ENCODE measurements at regions not wholly inside any gene's neighbourhood (a gene's known extent, or its start where the extent isn't known, plus 50 kb on each side); places are given as distances from the start of the nearest gene placed in this dataset.

DNA sequence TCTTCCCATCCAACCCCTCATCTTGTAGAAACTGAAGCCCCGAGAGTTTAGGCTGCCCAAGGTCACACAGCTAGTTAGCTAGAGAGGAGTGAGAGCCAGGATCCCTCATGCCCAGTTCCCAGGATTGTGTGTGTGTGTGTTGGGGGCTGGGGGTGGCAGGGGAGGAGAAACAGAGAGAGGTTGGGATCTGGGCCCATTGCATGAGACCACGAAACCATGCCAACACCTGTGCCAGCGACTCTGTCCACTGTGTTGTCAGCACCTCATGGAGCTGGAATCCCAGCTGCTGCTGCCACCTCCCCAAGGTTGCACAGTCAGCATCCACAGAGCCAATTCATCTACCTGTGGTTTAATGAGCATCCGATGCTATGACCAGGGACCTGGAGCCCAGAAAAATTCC is 115.4 kb upstream of the ZC3H12A start:
- Histone ChIP-seq H3K9me3 (no peaks in the 10 kb centered on the region), H3K36me3 (replicated peaks in 1 of 2; ENCODE audit: control insufficient read depth in 1 of 2, insufficient read depth in 2 of 2, low read length in 1 of 2) (no peaks in the 10 kb centered on the region), H2AFZ (ENCODE audit: low read depth) (no peak overlapping the region), H3K4me3 (ENCODE audit: low read depth in 2 of 2, low read length in 1 of 2) (no peak overlapping the region), H3K27me3 (ENCODE audit: insufficient read depth) (no peaks in the 10 kb centered on the region), H3K79me2 (ENCODE audit: insufficient read depth) (no peaks in the 10 kb centered on the region), H3K9me2 (no peaks in the 10 kb centered on the region), H3F3A (replicated peaks; ENCODE audit: insufficient read depth) (no peaks in the 10 kb centered on the region), H3K4me2 (no peak overlapping the region), H4K20me1 (ENCODE audit: insufficient read depth) (no peaks in the 10 kb centered on the region), H3K9ac (no peak overlapping the region), H3K4me1 (ENCODE audit: control insufficient read depth in 1 of 2, insufficient read depth in 2 of 2, low read depth in 1 of 2, low read length in 1 of 2) (peaks cover 0 to 12% of the 10 kb centered on the region in 2 experiments; a peak in 2 of 4 replicates), H3K27ac (ENCODE audit: low read depth in 2 of 2, low read length in 1 of 2) (no peak overlapping the region)
- no peak for TF ChIP-seq GABPA (IDR thresholded peaks at IDR 0.05; ENCODE audit: low read depth)
- no peak for TF ChIP-seq RCOR1 (IDR thresholded peaks at IDR 0.05; ENCODE audit: low read length)
- TF ChIP-seq, protein P1, sequence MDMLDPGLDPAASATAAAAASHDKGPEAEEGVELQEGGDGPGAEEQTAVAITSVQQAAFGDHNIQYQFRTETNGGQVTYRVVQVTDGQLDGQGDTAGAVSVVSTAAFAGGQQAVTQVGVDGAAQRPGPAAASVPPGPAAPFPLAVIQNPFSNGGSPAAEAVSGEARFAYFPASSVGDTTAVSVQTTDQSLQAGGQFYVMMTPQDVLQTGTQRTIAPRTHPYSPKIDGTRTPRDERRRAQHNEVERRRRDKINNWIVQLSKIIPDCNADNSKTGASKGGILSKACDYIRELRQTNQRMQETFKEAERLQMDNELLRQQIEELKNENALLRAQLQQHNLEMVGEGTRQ (IDR thresholded peaks at IDR 0.05; ENCODE audit: borderline replicate concordance, low read depth, low read length) = no peak
- no peak for TF ChIP-seq RFX5 (IDR thresholded peaks at IDR 0.05; ENCODE audit: low read length)
- TF ChIP-seq, protein P2, sequence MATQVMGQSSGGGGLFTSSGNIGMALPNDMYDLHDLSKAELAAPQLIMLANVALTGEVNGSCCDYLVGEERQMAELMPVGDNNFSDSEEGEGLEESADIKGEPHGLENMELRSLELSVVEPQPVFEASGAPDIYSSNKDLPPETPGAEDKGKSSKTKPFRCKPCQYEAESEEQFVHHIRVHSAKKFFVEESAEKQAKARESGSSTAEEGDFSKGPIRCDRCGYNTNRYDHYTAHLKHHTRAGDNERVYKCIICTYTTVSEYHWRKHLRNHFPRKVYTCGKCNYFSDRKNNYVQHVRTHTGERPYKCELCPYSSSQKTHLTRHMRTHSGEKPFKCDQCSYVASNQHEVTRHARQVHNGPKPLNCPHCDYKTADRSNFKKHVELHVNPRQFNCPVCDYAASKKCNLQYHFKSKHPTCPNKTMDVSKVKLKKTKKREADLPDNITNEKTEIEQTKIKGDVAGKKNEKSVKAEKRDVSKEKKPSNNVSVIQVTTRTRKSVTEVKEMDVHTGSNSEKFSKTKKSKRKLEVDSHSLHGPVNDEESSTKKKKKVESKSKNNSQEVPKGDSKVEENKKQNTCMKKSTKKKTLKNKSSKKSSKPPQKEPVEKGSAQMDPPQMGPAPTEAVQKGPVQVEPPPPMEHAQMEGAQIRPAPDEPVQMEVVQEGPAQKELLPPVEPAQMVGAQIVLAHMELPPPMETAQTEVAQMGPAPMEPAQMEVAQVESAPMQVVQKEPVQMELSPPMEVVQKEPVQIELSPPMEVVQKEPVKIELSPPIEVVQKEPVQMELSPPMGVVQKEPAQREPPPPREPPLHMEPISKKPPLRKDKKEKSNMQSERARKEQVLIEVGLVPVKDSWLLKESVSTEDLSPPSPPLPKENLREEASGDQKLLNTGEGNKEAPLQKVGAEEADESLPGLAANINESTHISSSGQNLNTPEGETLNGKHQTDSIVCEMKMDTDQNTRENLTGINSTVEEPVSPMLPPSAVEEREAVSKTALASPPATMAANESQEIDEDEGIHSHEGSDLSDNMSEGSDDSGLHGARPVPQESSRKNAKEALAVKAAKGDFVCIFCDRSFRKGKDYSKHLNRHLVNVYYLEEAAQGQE (IDR thresholded peaks at IDR 0.05; ENCODE audit: low read depth, low read length) = no peak
- TF ChIP-seq FOSL2 (IDR thresholded peaks at IDR 0.05; ENCODE audit: borderline replicate concordance, low read depth) = no peak
- no peak for TF ChIP-seq SMC3 (IDR thresholded peaks at IDR 0.05; ENCODE audit: low read depth, low read length)
- WGBS (ENCODE audit: low lambda C conversion rate) = 23% methylated on average over 2 of the region's 4 CpGs
- ChIA-PET CTCF (interaction anchor here (1.0 to 1.4 kb wide), 3 partner anchors 18 to 95 kb away, joined by 3 read pairs; no protein-coding TSS in a partner anchor), POLR2A (no interaction called here)
- no peak for DNase-seq

DNA sequence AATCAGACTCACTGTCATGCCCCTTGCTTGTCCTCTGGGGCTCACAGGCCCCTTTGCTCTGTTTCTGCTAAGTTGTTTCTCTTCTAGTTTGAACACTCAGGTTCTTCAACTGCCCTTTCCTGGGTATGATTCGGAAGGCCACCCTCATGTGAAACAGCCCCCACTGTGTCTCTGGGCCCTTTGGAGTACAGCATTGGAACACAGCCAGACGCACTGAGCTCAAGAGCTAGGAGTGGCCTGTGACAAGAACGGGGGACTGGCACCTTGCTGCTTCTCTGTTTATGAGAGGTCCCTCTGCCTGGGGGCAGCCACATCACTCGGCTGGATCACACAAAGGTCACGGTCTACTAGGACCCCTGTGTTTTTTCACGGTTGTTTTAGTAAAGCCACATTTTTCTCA is 114.4 kb upstream of the ZC3H12A start:
- CTCF ChIA-PET = interaction anchor here (1.0 to 1.4 kb wide), 3 partner anchors 17 to 94 kb away, joined by 3 read pairs; no protein-coding TSS in a partner anchor
- TF ChIP-seq, protein P3, sequence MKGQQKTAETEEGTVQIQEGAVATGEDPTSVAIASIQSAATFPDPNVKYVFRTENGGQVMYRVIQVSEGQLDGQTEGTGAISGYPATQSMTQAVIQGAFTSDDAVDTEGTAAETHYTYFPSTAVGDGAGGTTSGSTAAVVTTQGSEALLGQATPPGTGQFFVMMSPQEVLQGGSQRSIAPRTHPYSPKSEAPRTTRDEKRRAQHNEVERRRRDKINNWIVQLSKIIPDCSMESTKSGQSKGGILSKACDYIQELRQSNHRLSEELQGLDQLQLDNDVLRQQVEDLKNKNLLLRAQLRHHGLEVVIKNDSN (IDR thresholded peaks at IDR 0.05; ENCODE audit: borderline replicate concordance, low read depth) = no peak
- TF ChIP-seq NRF1 (IDR thresholded peaks at IDR 0.05; ENCODE audit: low read depth, low read length) = no peak
- TF ChIP-seq, protein P4, sequence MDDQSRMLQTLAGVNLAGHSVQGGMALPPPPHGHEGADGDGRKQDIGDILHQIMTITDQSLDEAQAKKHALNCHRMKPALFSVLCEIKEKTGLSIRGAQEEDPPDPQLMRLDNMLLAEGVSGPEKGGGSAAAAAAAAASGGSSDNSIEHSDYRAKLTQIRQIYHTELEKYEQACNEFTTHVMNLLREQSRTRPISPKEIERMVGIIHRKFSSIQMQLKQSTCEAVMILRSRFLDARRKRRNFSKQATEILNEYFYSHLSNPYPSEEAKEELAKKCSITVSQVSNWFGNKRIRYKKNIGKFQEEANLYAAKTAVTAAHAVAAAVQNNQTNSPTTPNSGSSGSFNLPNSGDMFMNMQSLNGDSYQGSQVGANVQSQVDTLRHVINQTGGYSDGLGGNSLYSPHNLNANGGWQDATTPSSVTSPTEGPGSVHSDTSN (IDR thresholded peaks at IDR 0.05) = no peak
- TF ChIP-seq, protein P1 (IDR thresholded peaks at IDR 0.05; ENCODE audit: borderline replicate concordance, low read depth, low read length) = no peak
- TF ChIP-seq FOXM1 (IDR thresholded peaks at IDR 0.05; ENCODE audit: low read depth) = no peak
- no peak for TF ChIP-seq ELF1 (IDR thresholded peaks at IDR 0.05)
- TF ChIP-seq, protein P5, sequence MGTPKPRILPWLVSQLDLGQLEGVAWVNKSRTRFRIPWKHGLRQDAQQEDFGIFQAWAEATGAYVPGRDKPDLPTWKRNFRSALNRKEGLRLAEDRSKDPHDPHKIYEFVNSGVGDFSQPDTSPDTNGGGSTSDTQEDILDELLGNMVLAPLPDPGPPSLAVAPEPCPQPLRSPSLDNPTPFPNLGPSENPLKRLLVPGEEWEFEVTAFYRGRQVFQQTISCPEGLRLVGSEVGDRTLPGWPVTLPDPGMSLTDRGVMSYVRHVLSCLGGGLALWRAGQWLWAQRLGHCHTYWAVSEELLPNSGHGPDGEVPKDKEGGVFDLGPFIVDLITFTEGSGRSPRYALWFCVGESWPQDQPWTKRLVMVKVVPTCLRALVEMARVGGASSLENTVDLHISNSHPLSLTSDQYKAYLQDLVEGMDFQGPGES (IDR thresholded peaks at IDR 0.05; ENCODE audit: low read depth, low read length) = no peak
- no peak for TF ChIP-seq POLR2AphosphoS5 (IDR thresholded peaks at IDR 0.05; ENCODE audit: low read depth, low read length)
- TF ChIP-seq FOXJ3 (CRISPR knock-in tag; IDR thresholded peaks at IDR 0.05) = no peak
- TF ChIP-seq, protein P6, sequence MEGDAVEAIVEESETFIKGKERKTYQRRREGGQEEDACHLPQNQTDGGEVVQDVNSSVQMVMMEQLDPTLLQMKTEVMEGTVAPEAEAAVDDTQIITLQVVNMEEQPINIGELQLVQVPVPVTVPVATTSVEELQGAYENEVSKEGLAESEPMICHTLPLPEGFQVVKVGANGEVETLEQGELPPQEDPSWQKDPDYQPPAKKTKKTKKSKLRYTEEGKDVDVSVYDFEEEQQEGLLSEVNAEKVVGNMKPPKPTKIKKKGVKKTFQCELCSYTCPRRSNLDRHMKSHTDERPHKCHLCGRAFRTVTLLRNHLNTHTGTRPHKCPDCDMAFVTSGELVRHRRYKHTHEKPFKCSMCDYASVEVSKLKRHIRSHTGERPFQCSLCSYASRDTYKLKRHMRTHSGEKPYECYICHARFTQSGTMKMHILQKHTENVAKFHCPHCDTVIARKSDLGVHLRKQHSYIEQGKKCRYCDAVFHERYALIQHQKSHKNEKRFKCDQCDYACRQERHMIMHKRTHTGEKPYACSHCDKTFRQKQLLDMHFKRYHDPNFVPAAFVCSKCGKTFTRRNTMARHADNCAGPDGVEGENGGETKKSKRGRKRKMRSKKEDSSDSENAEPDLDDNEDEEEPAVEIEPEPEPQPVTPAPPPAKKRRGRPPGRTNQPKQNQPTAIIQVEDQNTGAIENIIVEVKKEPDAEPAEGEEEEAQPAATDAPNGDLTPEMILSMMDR (IDR thresholded peaks at IDR 0.05) = no peak
- TF ChIP-seq EP300 (IDR thresholded peaks at IDR 0.05; ENCODE audit: borderline replicate concordance in 1 of 2, low read depth in 1 of 2, low read length in 1 of 2) = no peak

More for the DNA sequence above, 114.4 kb upstream of the ZC3H12A start:
- DNase-seq = no peak
- Histone ChIP-seq H3K4me2 (no peak overlapping the region), H3K27ac (ENCODE audit: low read depth in 2 of 2, low read length in 1 of 2) (no peak overlapping the region), H3F3A (replicated peaks; ENCODE audit: insufficient read depth) (no peaks in the 10 kb centered on the region), H3K4me3 (ENCODE audit: low read depth in 2 of 2, low read length in 1 of 2) (no peak overlapping the region), H3K36me3 (replicated peaks in 1 of 2; ENCODE audit: control insufficient read depth in 1 of 2, insufficient read depth in 2 of 2, low read length in 1 of 2) (no peaks in the 10 kb centered on the region), H4K20me1 (ENCODE audit: insufficient read depth) (no peaks in the 10 kb centered on the region), H2AFZ (ENCODE audit: low read depth) (no peak overlapping the region), H3K27me3 (ENCODE audit: insufficient read depth) (no peaks in the 10 kb centered on the region), H3K4me1 (ENCODE audit: control insufficient read depth in 1 of 2, insufficient read depth in 2 of 2, low read depth in 1 of 2, low read length in 1 of 2) (peaks cover 0 to 12% of the 10 kb centered on the region in 2 experiments; a peak in 2 of 4 replicates), H3K79me2 (ENCODE audit: insufficient read depth) (no peaks in the 10 kb centered on the region), H3K9me3 (no peaks in the 10 kb centered on the region), H3K9me2 (no peaks in the 10 kb centered on the region), H3K9ac (no peak overlapping the region)
- 27% methylated on average over 6 of the region's 6 CpGs for WGBS (ENCODE audit: low lambda C conversion rate)
- POLR2A ChIA-PET = no interaction called here

Measured in SK-N-SH (cell line).